NT2/D1 (cell line): ENCODE measurements at regions not wholly inside any gene's neighbourhood (a gene's known extent, or its start where the extent isn't known, plus 50 kb on each side); places are given as distances from the start of the nearest gene placed in this dataset.

Experiments used
- SUZ12 ChIP-seq: IDR thresholded peaks from 2 replicates; pipeline ENCODE4 v1.6.1; 2011; ENCODE audit not compliant: insufficient read length, insufficient read depth; ENCODE audit errors: extremely low read depth
- YY1 ChIP-seq: IDR thresholded peaks from 2 replicates; pipeline ENCODE4 v1.6.1; 2011; ENCODE audit not compliant: insufficient read length, insufficient read depth
- ZNF274 ChIP-seq: IDR thresholded peaks from 2 replicates; pipeline ENCODE4 v1.6.1; 2011; ENCODE audit warnings: mild to moderate bottlenecking, low read depth, low read length

DNA sequence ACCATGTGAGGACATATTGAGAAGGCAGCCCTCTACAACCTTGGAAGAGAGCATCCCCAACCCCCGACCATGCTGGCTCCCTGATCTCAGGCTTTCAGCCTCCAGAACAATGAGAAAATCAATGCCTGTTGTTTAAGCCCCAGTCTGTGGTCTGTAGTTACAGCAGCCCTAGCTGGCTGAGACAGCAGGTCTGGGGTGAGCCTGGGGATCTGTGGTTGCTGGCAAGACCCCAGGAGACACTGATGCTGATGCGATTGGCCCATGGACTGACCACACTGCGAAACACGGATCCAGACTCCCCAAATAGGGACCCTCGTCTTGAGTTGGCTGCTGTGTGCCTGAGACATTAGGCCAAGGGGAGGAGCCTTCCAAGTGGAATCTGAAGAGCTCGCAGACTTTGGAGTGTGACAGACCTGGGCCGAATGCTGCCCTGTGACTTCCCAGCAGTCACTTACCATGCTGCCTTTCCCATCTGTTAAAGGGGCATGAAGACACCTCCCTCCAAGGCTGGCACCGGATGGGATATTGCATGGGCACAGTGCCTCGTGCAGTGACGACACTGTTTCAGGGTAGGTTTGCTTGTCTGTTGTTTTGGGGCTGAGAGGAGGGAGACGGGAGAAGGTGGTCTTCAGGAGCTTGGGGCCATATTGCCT lies 147.8 kb upstream of the RPL38 start:
- TF ChIP-seq YY1 (no peak), SUZ12 (no peak), ZNF274 (no peak)
